ENCODE measurements at regions not wholly inside any gene's neighbourhood (a gene's known extent, or its start where the extent isn't known, plus 50 kb on each side); places are given as distances from the start of the nearest gene placed in this dataset.
A peak's percentile ranks its signal among the peaks of the same experiment; 100 is the strongest.

DNA sequence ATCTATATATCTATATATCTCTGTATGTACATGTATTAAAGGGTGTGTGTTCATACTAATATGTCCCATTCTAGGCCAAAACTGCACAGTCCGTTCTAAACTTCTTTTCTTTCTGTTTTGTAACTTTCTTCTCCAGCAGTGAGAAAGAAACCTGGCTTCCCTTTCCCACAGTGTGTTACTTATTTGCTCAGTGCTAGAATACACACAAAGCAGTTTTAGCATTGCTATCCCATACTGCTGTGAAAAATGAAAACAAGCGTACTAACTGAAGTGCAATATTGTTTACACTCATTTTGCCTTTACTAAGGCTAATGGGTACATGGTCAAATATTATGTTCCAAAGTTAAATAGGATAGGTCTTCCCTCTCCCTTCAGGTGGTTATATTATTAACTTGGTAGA, 163.9 kb downstream of the LEPR start:
- no peak for DNase-seq (ENCODE audit: low read depth)
- no peak overlapping the region for H3K4me3 ChIP-seq (ENCODE audit: low read depth, low read length)
- TF ChIP-seq, protein P1, sequence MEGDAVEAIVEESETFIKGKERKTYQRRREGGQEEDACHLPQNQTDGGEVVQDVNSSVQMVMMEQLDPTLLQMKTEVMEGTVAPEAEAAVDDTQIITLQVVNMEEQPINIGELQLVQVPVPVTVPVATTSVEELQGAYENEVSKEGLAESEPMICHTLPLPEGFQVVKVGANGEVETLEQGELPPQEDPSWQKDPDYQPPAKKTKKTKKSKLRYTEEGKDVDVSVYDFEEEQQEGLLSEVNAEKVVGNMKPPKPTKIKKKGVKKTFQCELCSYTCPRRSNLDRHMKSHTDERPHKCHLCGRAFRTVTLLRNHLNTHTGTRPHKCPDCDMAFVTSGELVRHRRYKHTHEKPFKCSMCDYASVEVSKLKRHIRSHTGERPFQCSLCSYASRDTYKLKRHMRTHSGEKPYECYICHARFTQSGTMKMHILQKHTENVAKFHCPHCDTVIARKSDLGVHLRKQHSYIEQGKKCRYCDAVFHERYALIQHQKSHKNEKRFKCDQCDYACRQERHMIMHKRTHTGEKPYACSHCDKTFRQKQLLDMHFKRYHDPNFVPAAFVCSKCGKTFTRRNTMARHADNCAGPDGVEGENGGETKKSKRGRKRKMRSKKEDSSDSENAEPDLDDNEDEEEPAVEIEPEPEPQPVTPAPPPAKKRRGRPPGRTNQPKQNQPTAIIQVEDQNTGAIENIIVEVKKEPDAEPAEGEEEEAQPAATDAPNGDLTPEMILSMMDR (conservative IDR thresholded peaks at IDR 0.05; ENCODE audit: low read depth, low read length): no peak

DNA sequence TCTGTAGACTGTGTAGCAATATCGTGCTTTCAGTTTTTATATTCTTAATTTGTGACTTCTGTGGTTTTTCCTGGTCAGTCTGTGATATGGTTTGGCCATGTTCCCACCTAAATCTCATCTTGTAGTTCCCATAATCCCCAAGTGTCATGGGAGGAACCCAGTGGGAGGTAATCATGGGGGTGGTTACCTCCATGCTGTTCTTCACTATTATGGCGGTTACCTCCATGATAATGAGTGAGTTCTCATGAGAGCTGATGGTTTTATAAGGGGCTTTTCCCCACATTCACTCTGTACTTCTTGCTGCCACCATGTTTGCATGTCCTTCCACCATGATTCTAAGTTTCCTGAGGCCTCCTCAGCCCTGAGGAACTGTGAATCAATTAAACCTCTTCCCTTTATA, 169.8 kb downstream of the LEPR start:
- TF ChIP-seq, protein P1 (conservative IDR thresholded peaks at IDR 0.05; ENCODE audit: low read depth, low read length): no peak
- no peak for DNase-seq (ENCODE audit: low read depth)
- no peak overlapping the region for H3K4me3 ChIP-seq (ENCODE audit: low read depth, low read length)

DNA sequence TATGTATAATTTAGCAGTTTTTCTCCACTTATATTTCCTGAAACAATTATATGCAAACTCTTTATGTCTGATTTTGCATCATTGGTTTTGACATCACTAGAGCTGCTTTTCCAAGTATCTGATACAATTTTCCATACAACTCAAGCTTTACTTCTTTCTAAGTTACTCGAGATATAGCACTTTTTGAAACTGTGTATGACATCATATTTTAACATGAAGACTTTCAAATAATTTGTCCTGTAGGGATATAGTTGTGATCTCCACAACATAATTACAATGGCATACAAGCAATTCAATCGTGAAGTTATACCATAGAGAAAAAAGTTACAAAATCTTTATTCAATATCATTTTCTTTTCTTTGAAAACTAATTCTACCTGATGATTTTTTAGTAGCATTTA, 173.0 kb downstream of the LEPR start:
- H3K4me3 ChIP-seq (ENCODE audit: low read depth, low read length): no peak overlapping the region
- TF ChIP-seq, protein P1 (conservative IDR thresholded peaks at IDR 0.05; ENCODE audit: low read depth, low read length): no peak
- no peak for DNase-seq (ENCODE audit: low read depth)

DNA sequence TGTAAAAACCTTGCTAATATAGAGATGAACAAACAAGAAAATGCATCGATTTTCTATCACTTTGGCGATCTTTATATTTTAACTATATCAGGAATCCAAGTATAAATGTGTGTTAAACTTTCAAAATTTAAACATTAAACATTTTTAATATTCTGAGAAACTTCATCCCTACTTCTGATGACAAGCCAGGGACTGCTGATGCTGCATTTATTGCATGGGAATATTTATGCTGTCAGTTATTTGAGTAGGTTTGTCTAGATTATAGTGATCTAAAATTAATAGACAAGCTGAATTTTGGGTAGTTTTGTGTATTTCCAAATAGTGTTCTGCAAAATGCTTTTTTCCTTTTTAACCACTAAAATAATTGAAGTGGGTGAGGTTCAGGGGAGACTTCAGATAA, 175.3 kb downstream of the LEPR start:
- no peak overlapping the region for H3K4me3 ChIP-seq (ENCODE audit: low read depth, low read length)
- DNase-seq (ENCODE audit: low read depth): no peak
- TF ChIP-seq, protein P1 (conservative IDR thresholded peaks at IDR 0.05; ENCODE audit: low read depth, low read length): no peak

DNA sequence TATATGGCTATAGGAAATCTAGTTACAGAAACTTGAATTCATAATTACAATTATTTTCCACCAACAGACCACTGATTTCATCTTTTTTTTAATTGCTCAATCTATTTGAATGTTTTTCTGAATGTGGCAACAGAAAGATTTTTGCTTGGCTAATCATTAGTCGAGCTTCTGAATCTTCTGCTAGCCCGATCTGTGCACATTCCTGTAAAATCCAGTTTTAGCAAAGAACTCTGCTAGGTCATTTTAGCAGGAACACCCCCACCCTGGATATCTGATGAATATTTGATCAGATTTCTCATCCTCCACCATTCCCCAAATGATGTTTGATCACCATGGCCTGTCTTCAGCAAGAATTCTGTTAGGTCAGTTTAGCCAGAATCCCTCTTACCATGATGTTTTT, 176.3 kb downstream of the LEPR start:
- peak; percentile 7 for DNase-seq (ENCODE audit: low read depth)
- TF ChIP-seq, protein P1 (conservative IDR thresholded peaks at IDR 0.05; ENCODE audit: low read depth, low read length): no peak
- no peak overlapping the region for H3K4me3 ChIP-seq (ENCODE audit: low read depth, low read length)

DNA sequence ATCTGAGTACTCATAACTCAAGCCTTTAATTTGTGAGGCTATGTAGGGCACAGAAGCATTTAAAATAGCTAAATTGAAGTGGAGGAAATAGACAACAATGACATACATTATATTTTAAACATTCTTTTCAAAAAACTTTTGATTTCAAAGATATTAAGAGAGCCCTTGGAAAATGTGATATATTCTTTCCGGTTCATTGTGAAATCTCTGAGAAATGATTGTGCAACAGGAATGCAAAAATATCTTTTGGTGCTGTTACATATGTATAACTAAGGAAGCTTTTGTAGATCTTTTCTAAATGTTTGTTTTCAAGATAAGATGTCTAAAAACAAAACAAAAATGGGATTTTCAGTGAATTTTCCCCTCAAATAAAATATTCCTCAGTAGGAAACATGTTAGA, 185.2 kb downstream of the LEPR start:
- no peak for DNase-seq (ENCODE audit: low read depth)
- no peak overlapping the region for H3K4me3 ChIP-seq (ENCODE audit: low read depth, low read length)
- TF ChIP-seq, protein P1 (conservative IDR thresholded peaks at IDR 0.05; ENCODE audit: low read depth, low read length): no peak

DNA sequence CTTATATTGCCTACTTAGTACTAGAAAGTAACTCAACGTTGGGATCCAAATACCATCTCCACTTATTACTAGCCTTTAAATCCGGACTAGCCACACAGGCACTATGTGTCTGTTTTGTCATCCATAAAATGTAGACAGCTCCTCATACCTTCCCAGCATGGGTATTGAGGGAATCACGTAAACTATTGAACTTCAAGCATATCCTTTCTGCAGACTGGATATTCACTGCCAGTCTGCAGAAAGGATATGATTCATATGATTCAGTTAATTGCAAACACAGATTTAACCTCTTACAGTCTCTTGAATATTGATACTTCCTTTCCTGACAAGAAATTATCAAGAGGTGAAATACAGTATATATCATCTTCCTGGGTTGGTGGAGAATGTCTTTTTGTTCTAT, 186.0 kb downstream of the LEPR start:
- H3K4me3 ChIP-seq (ENCODE audit: low read depth, low read length): no peak overlapping the region
- no peak for DNase-seq (ENCODE audit: low read depth)
- TF ChIP-seq, protein P1 (conservative IDR thresholded peaks at IDR 0.05; ENCODE audit: low read depth, low read length): no peak

Measured in epithelial cell of proximal tubule (primary cell).